DND-41 (cell line): ENCODE measurements at regions not wholly inside any gene's neighbourhood (a gene's known extent, or its start where the extent isn't known, plus 50 kb on each side); places are given as distances from the start of the nearest gene placed in this dataset.

Experiments used
- ATAC-seq: fragments of 200-7000 bp; cut with Tn5 transposase; 3 replicates; pipeline ENCODE4 v1.9.1; 2021; ENCODE audit warnings: low read depth; ENCODE audit not compliant: insufficient read depth
- DNase-seq: peaks from one replicate; pipeline ENCODE4 v3.0.0-alpha.2; 2020
- H2AFZ ChIP-seq: 2 replicates; pipeline ENCODE4 v1.6.0; 2012; ENCODE audit warnings: low read depth, low read length
- H3K27ac ChIP-seq: 2 replicates; pipeline ENCODE4 v1.5.1; 2012; ENCODE audit warnings: low read length, inconsistent platforms
- H3K27me3 ChIP-seq: fragments of 200-600 bp; sonication (generic); 2 replicates; pipeline ENCODE4 v1.6.0; 2012; ENCODE audit warnings: low read length, mild to moderate bottlenecking, inconsistent platforms; ENCODE audit not compliant: insufficient read depth, poor library complexity
- H3K36me3 ChIP-seq: 2 replicates; pipeline ENCODE4 v1.5.1; 2012; ENCODE audit warnings: low read length, inconsistent platforms; ENCODE audit not compliant: insufficient read depth
- H3K4me1 ChIP-seq: 2 replicates; pipeline ENCODE4 v1.5.1; 2012; ENCODE audit warnings: mild to moderate bottlenecking, low read length; ENCODE audit not compliant: insufficient read depth
- H3K4me2 ChIP-seq: 2 replicates; pipeline ENCODE4 v1.6.0; 2012; ENCODE audit warnings: mild to moderate bottlenecking, moderate library complexity, low read length, inconsistent platforms; ENCODE audit not compliant: insufficient read depth
- H3K4me3 ChIP-seq, 2 experiments: fragments of 200-600 bp in 1 of 2; shearing (Covaris generic) in 1 of 2; 2 replicates each; pipeline ENCODE4 v1.5.1; 2012 to 2016; ENCODE audit warnings: inconsistent platforms in 2 of 2, low read length in 2 of 2, mild to moderate bottlenecking in 2 of 2, low read depth in 1 of 2, moderate library complexity in 1 of 2
- H3K79me2 ChIP-seq: 2 replicates; pipeline ENCODE4 v1.6.0; 2012; ENCODE audit warnings: low read length, inconsistent platforms; ENCODE audit not compliant: insufficient read depth
- H3K9ac ChIP-seq: 2 replicates; pipeline ENCODE4 v1.6.0; 2012; ENCODE audit warnings: low read depth, mild to moderate bottlenecking, inconsistent platforms, low read length, moderate library complexity
- H3K9me3 ChIP-seq: 2 replicates; pipeline ENCODE4 v1.5.1; 2012; ENCODE audit warnings: low read length, moderate library complexity, mild to moderate bottlenecking, inconsistent platforms; ENCODE audit not compliant: insufficient read depth, severe bottlenecking
- H4K20me1 ChIP-seq: 2 replicates; pipeline ENCODE4 v1.6.0; 2012; ENCODE audit warnings: low read length; ENCODE audit not compliant: insufficient read depth
- EZH2 ChIP-seq: IDR thresholded peaks from 3 replicates; pipeline ENCODE4 v1.6.1; 2012; ENCODE audit warnings: borderline replicate concordance, low read depth, mild to moderate bottlenecking, moderate library complexity, low read length, inconsistent platforms; ENCODE audit not compliant: severe bottlenecking
- TF ChIP-seq, protein P1 (sequence below): IDR thresholded peaks from 2 replicates; pipeline ENCODE4 v1.5.1; 2012; ENCODE audit warnings: borderline replicate concordance, low read length, moderate library complexity, mild to moderate bottlenecking; ENCODE audit not compliant: poor library complexity, severe bottlenecking; ENCODE audit errors: extremely low read depth

DNA sequence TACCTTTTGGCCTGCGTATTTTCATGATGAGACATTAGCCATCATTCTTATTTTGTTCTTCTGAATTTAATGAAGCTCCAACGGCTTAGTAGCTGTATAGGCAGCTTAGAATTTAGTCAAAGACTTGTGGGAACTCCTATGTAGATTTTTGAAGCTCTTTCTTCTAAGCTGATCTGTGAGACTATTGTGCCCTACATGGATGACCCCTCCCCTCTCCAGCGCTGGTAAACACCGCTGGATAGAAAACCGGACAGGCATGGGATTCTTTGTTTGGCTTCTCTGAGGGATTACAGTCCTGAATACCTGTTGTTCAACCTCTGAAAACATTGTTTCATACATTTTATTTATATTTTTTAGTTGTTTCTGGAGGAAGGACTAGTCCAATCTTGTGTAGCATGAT, 1353.4 kb downstream of the GRIK2 start:
- H3K79me2 ChIP-seq = no peaks in the 10 kb centered on the region
- no peak for ATAC-seq
- H3K9me3 ChIP-seq = no peaks in the 10 kb centered on the region
- DNase-seq = no peak
- H3K4me3 ChIP-seq = no peak overlapping the region
- TF ChIP-seq, protein P1, sequence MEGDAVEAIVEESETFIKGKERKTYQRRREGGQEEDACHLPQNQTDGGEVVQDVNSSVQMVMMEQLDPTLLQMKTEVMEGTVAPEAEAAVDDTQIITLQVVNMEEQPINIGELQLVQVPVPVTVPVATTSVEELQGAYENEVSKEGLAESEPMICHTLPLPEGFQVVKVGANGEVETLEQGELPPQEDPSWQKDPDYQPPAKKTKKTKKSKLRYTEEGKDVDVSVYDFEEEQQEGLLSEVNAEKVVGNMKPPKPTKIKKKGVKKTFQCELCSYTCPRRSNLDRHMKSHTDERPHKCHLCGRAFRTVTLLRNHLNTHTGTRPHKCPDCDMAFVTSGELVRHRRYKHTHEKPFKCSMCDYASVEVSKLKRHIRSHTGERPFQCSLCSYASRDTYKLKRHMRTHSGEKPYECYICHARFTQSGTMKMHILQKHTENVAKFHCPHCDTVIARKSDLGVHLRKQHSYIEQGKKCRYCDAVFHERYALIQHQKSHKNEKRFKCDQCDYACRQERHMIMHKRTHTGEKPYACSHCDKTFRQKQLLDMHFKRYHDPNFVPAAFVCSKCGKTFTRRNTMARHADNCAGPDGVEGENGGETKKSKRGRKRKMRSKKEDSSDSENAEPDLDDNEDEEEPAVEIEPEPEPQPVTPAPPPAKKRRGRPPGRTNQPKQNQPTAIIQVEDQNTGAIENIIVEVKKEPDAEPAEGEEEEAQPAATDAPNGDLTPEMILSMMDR = no peak
- no peak for TF ChIP-seq EZH2
- H3K9ac ChIP-seq = no peak overlapping the region
- no peak overlapping the region for H3K27ac ChIP-seq
- no peak overlapping the region for H2AFZ ChIP-seq
- H3K4me1 ChIP-seq = no peaks in the 10 kb centered on the region
- H3K36me3 ChIP-seq = no peaks in the 10 kb centered on the region
- H3K4me2 ChIP-seq = no peak overlapping the region
- H3K27me3 ChIP-seq = no peaks in the 10 kb centered on the region
- no peaks in the 10 kb centered on the region for H4K20me1 ChIP-seq

GRCh38 chr6:102742754-102743356, 1349.3 kb downstream of the GRIK2 start:
- no peaks in the 10 kb centered on the region for H3K4me1 ChIP-seq
- no peaks in the 10 kb centered on the region for H3K79me2 ChIP-seq
- no peak overlapping the region for H3K4me2 ChIP-seq
- no peak overlapping the region for H3K9ac ChIP-seq
- ATAC-seq (no peak), DNase-seq (no peak)
- H3K4me3 ChIP-seq = no peak overlapping the region
- no peaks in the 10 kb centered on the region for H3K36me3 ChIP-seq
- no peak for TF ChIP-seq EZH2
- no peaks in the 10 kb centered on the region for H3K27me3 ChIP-seq
- no peaks in the 10 kb centered on the region for H4K20me1 ChIP-seq
- no peaks in the 10 kb centered on the region for H3K9me3 ChIP-seq
- H3K27ac ChIP-seq = no peak overlapping the region
- H2AFZ ChIP-seq = no peak overlapping the region

DNA sequence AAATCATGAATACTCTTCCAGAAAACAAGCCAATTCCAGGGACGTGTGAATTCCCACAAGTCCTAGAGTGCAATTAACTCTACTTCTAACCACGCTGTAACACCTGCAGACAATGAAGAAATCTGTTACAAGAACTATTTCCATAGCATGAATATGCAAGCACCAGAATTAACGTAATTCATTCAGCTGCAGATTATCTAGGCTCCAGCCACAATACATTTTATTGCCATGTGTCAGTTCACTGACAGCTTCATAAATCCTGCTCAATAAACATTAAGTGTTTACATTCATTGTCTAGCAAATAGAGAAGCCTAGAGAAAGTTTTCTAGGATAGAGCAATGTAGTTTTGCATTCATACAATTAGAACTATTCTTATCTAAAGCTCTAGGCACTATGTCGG, 1348.5 kb downstream of the GRIK2 start:
- Histone ChIP-seq H3K4me2 (no peak overlapping the region), H4K20me1 (no peaks in the 10 kb centered on the region), H2AFZ (no peak overlapping the region), H3K36me3 (no peaks in the 10 kb centered on the region), H3K79me2 (no peaks in the 10 kb centered on the region), H3K4me1 (no peaks in the 10 kb centered on the region), H3K9ac (no peak overlapping the region), H3K9me3 (no peaks in the 10 kb centered on the region), H3K27ac (no peak overlapping the region), H3K4me3 (no peak overlapping the region), H3K27me3 (no peaks in the 10 kb centered on the region)
- TF ChIP-seq, protein P1 = no peak
- no peak for TF ChIP-seq EZH2
- no peak for ATAC-seq
- DNase-seq = no peak

- Histone ChIP-seq H2AFZ (no peak overlapping the region), H3K4me2 (no peak overlapping the region), H3K9me3 (no peaks in the 10 kb centered on the region), H4K20me1 (no peaks in the 10 kb centered on the region), H3K27me3 (no peaks in the 10 kb centered on the region), H3K79me2 (no peaks in the 10 kb centered on the region), H3K27ac (no peak overlapping the region), H3K4me1 (no peaks in the 10 kb centered on the region), H3K4me3 (no peak overlapping the region), H3K36me3 (no peaks in the 10 kb centered on the region), H3K9ac (no peak overlapping the region)
- DNase-seq = no peak
- TF ChIP-seq EZH2 = no peak
- TF ChIP-seq, protein P1 = no peak
- no peak for ATAC-seq
These were observed 1343.4 kb downstream of the GRIK2 start for GRCh38 chr6:102736941-102737368.
